RWPE1 (cell line): ENCODE measurements at regions not wholly inside any gene's neighbourhood (a gene's known extent, or its start where the extent isn't known, plus 50 kb on each side); places are given as distances from the start of the nearest gene placed in this dataset.

ENCODE experiments used
- CTCF ChIA-PET: fragments of 350-600 bp; sonication (Branson Sonifier 250); formaldehyde crosslinking; extraction: SDS; loops from one replicate; lab custom pipeline; 2021; lab: Yijun Ruan, JAX
- POLR2A ChIA-PET: fragments of 400-600 bp; formaldehyde crosslinking; extraction: SDS; loops from one replicate; lab custom pipeline; 2020; ENCODE audit warnings: antibody characterized with exemption; ENCODE audit not compliant: low non-redundant PET; lab: Yijun Ruan, JAX
- DNase-seq: peaks from one replicate; pipeline ENCODE4 v3.0.0; 2012; ENCODE audit warnings: low spot score
- H3K27ac ChIP-seq: fragments of 450-650 bp; 2 replicates; pipeline ENCODE4 v1.5.1; 2017
- CTCF ChIP-seq: fragments of 450-650 bp; conservative IDR thresholded peaks from 2 replicates; pipeline ENCODE4 v1.5.1; 2017; ENCODE audit warnings: low read depth, mild to moderate bottlenecking

GRCh38 chr18:28519997-28520396, 343.1 kb upstream of the CDH2 start:
- H3K27ac ChIP-seq = no peak overlapping the region
- no peak for DNase-seq
- CTCF ChIA-PET = no interaction called here
- no peak for TF ChIP-seq CTCF
- POLR2A ChIA-PET = no interaction called here

DNA sequence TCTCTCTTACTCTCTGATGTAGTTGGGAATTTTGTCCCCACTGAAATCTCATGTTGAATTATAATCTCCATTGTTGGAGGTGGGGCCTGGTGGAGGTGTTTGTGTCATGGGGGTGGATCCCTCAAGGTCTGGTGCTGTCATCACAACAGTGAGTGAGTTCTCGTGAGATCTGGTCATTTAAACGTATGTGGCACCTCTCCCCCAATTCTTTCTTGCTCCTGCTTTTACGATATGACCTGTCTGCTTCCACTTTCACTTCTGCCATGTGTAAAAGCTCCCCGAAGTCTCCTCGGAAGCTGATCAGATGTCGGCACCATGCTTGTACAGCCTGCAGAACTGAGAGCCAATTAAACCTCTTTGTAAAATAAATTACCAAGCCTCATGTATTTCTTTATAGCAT, 337.8 kb upstream of the CDH2 start:
- DNase-seq = no peak
- POLR2A ChIA-PET = no interaction called here
- no peak for TF ChIP-seq CTCF
- CTCF ChIA-PET = no interaction called here
- H3K27ac ChIP-seq = no peak overlapping the region

GRCh38 chr18:28512357-28512756, 335.4 kb upstream of the CDH2 start:
- H3K27ac ChIP-seq = no peak overlapping the region
- CTCF ChIA-PET = no interaction called here
- POLR2A ChIA-PET = no interaction called here
- TF ChIP-seq CTCF = no peak
- DNase-seq = no peak

- TF ChIP-seq CTCF = no peak
- ChIA-PET POLR2A (no interaction called here), CTCF (no interaction called here)
- H3K27ac ChIP-seq = no peak overlapping the region
- no peak for DNase-seq
These were observed 334.5 kb upstream of the CDH2 start for GRCh38 chr18:28511413-28511821.

DNA sequence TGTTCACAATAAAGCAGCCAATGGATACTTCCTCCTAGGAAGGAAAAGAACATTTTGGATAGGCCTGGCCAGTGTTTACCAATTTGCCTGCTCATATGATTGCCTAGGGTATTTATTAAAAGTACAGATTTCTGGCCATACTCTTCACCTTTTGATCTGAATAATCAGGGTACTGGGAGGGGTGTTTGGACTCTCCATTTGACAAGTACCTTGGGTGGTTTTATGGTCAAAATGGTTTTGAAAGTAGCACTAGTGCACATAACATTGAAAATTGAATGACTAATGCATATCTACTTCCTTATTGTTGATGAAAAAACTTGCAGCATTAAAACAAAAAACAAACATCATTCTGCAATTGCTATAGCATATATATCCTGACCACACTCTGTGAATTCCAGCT, 333.3 kb upstream of the CDH2 start:
- ChIA-PET POLR2A (no interaction called here), CTCF (no interaction called here)
- TF ChIP-seq CTCF = no peak
- no peak for DNase-seq
- H3K27ac ChIP-seq = no peak overlapping the region

DNA sequence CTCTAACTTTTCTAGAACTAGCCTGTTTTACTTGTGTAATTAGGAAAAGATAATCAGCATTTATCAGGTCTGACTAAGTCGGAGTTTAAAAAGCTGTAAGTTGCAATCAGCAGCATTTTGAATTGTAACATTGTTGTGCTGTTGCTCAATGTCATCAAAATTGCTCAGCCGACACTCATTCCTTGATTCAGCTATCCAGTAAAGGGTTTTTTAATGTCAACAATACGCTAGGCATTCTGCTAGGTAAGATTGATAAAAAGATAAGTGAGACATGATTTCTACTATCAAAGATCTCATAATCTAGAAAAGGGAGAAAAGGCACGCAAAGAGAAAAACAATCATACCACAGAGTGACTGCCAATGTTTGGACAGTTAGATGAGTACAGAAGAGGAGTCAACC, 327.1 kb upstream of the CDH2 start:
- ChIA-PET CTCF (no interaction called here), POLR2A (no interaction called here)
- DNase-seq = no peak
- TF ChIP-seq CTCF = no peak
- no peak overlapping the region for H3K27ac ChIP-seq

GRCh38 chr18:28494151-28494550, 317.2 kb upstream of the CDH2 start:
- no peak for TF ChIP-seq CTCF
- ChIA-PET CTCF (no interaction called here), POLR2A (no interaction called here)
- no peak for DNase-seq
- no peak overlapping the region for H3K27ac ChIP-seq
